ENCODE measurements at regions not wholly inside any gene's neighbourhood (a gene's known extent, or its start where the extent isn't known, plus 50 kb on each side); places are given as distances from the start of the nearest gene placed in this dataset.
"Not testable (repeated sequence)": the region's sequence is repeated elsewhere in the genome, so short reads cannot be mapped to it uniquely, and the experiment has no call there.

- DNase-seq = peak; percentile 84
Measured at GRCh38 chr7:149714081-149714909, 59.1 kb downstream of the ZNF467 start.

DNA sequence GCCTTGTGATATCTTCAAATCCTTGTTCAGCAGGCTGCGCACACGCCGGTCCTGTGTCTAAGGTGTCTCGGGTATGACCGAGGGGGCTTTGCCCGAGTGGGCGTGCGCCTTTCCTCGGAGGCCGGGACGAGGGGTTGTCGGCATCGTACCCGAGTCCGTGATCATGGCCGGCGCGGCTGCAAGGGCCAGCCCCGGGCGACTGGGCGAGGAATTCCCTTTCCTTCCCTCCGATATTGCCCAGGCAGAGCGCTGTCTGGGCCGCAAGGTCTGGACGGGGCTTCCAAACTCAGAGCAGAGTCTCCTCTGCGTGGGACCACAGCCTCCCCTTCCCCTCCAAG lies 59.7 kb downstream of the ZNF467 start:
- DNase-seq = no peak

GRCh38 chr7:149713061-149713730 lies 60.2 kb downstream of the ZNF467 start:
- no peak for DNase-seq

GRCh38 chr7:149708026-149708425 lies 65.4 kb downstream of the ZNF467 start:
- DNase-seq = no peak

DNA sequence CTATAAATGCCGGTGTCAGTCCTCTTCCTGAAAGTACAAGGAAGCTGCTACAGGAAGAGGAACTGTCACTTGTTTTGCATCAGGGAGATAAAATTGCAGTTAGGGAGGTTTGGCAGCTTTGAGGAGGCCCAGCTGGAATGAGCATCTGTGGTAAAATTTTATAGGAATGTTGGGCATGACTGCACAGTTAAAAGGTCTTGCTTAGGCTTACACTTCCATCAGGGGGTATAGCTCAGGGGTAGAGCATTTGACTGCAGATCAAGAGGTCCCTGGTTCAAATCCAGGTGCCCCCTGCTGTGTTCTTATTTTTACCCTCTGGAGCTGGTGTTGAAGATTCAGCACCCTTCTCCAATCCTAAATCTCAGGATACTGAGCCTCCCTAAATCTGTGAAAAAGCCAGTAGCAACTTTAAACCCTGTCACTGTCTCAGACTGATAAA lies 65.9 kb downstream of the ZNF467 start:
- DNase-seq = no peak

- no peak for DNase-seq
Measured at GRCh38 chr7:149706398-149706797, 67.0 kb downstream of the ZNF467 start.

GRCh38 chr7:149704507-149704906 lies 68.9 kb downstream of the ZNF467 start:
- DNase-seq = no peak

GRCh38 chr7:149703044-149703650 lies 70.2 kb downstream of the ZNF467 start:
- no peak for DNase-seq

GRCh38 chr7:149701495-149702240 lies 71.7 kb downstream of the ZNF467 start:
- DNase-seq = no peak

- not testable (repeated sequence) for DNase-seq
Measured at GRCh38 chr7:149697767-149698166, 75.6 kb downstream of the ZNF467 start.

- DNase-seq = no peak
Measured at GRCh38 chr7:149696280-149696679, 77.1 kb downstream of the ZNF467 start.

DNA sequence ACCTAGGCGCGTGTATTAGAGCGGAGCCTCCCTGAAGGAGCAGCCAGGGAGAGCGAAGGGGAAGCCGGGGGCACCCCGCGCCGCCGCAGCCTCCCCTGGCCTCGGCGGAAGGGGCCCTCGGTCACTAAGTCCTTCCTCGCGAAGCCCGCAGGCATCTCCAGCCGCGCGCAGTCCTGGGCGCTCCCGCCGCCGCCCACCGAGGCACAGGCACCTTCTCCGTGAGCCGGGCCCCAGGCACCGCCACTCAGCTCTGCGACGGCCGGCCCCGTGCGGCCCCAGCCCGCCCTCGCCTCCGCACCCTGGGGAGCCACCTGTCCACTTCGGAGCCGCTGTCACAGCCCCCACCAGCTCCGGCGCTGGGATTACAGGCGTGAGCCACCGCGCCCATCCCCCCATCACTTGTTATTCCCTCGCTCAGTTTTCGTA lies 80.8 kb downstream of the ZNF467 start:
- no peak for DNase-seq

GRCh38 chr7:149692056-149692455 lies 81.3 kb downstream of the ZNF467 start:
- DNase-seq = no peak

DNA sequence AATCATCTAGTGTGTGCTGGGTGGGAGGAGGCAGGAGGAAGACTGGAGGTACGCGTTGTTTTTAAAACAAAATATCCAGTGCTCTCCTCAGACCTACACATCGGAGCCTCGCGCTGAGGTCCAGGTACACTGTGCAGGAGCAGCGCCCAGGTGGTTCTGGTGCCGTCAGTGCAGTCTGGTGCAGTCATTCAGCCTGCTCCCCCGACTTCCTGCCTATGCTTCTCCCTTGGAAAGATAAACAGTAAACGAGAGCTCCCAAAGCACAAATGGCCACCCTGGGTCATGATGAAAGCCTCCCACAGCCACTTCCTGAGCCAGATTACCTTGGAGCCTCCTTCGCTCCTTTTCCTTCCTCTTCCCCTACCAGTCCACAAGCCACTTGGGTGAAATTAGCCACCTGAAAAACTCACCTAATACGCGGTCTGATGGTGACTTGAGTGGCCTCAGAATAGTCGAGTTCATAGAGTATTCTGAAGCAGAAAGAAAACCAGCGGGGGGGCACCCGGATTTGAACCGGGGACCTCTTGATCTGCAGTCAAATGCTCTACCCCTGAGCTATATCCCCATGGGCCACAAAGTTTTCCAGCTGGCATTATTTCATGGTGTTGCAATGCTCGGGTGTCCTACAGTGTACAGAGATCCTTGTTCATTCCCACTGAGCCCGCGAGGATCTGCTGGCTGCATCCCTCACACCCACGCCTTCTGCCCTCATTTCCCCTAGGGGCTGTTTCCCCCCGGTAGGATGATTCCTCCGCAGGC lies 82.5 kb downstream of the ZNF467 start:
- DNase-seq = no peak

DNA sequence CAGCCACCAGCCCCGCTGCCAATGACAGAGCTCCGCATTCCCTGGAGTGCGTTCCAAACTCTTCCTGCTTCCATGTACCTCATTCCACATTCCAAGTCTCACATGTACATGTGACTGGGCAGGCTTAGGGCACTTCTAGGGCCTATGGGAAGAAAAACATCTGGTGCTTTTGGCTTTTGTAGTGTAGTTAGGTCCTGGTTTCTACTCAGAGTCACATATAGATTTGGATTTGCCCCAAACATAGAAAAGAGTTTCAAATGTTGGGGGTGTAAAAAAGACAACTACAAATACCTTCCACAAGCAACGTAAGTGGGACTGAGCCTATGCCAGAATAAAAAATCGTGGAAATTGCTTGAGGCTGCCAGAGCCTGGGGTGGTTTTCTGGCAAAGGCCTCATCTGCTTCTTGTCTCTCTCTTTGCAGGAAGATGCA lies 84.1 kb downstream of the ZNF467 start:
- no peak for DNase-seq

GRCh38 chr7:149688836-149689235 lies 84.6 kb downstream of the ZNF467 start:
- DNase-seq = no peak

DNA sequence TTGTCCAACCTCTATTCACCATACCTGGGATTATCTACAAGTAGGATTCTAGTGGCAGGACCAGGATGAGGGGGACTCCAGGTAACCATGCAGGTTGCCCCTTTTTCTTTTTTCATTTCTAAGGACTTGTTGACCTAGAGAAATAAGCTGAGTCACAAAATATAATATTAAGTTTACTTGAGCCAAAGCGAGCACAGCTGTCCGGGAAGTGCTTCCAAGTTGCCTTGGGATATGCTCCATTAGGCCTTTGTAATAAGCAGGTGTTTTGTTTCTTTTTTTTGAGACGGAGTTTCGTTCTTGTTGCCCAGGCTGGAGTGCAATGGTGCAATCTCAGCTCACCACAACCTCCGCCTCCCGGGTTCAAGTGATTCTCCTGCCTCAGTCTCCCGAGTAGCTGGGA lies 85.6 kb downstream of the ZNF467 start:
- not testable (repeated sequence) for DNase-seq

DNA sequence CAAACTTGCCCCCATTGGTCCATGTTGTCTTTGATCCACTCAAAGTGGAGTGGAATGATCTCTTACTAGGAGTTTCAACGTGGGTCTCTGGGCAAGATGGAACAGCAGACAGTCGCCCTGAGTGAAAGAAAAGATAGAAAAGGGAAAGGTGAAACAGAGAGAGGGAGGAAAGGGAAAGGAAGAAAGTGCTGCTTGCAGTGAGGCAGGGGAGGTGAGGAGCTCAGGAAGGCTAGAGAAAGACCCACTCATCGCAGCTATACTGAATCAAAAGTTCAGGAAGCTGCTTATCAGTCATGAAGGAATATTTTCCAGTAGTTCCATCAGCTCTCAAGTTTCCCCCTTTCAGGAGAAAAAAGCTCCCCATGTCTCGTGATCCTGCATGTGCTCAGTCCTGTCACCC lies 86.9 kb downstream of the ZNF467 start:
- no peak for DNase-seq

DNA sequence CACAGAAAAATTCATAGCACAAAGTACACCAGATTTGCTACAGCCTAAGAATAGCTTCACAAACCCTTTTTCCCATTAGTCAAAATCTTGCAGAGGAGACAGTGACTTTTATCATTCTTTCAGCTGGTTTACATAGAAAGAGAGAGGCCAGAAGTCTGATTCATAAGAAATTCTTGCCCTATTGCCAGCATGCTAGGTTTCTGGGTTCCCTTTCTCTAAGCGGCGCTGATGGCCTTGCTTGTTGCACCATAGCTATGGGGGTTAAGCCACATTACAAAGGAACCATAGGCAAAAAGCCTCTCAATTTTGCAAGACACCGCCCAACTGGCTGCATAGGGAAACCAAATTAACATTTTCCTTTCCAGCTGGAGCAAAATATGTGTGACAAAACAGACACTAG lies 87.4 kb downstream of the ZNF467 start:
- DNase-seq = no peak

DNA sequence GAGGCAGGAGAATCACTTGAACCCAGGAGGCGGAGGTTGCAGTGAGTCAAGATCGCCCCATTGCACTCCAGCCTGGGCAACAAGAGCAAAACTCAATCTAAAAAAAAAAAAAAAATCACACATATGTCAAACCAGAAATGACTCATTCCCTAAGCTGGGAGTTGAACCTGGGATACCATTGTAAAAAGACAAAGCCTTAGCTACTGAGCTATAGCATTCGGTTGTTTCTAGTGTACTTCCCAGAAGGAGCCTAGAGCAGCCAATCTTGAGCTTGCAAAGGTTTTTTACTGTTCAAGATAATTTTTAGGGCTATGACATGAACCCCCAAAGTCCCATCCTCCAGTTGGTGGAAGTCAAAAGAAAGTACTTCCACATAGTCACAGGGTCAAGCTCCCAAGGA lies 87.9 kb downstream of the ZNF467 start:
- no peak for DNase-seq

GRCh38 chr7:149683898-149684297 lies 89.5 kb downstream of the ZNF467 start:
- DNase-seq = no peak

- no peak for DNase-seq
Measured at GRCh38 chr7:149683181-149683580, 90.2 kb downstream of the ZNF467 start.
